HCT116 (cell line): ENCODE measurements at regions not wholly inside any gene's neighbourhood (a gene's known extent, or its start where the extent isn't known, plus 50 kb on each side); places are given as distances from the start of the nearest gene placed in this dataset.

Experiments
- ATAC-seq: fragments of 200-7000 bp; cut with Tn5 transposase; 2 replicates; pipeline ENCODE4 v1.9.1; 2020; ENCODE audit warnings: mild to moderate bottlenecking, moderate library complexity
- BruUV-seq: library from RNA; stranded (reverse); fragments of 400-500 nt; replicated peaks from 2 replicates; lab custom pipeline; 2021; lab: Mats Ljungman, UMichigan
- CTCF ChIA-PET: fragments of 300-600 bp; sonication (Branson Sonifier 250); formaldehyde crosslinking; loops from one replicate; lab custom pipeline; 2021; ENCODE audit warnings: antibody characterized with exemption; lab: Charles Lee
- POLR2A ChIA-PET: fragments of 300-600, 350-600 bp; sonication (Branson Sonifier 250); formaldehyde crosslinking; loops from one replicate; lab custom pipeline; 2021; ENCODE audit warnings: antibody characterized with exemption; lab: Charles Lee
- RAD21 ChIA-PET, 2 experiments: fragments of 300-600 bp; sonication (Branson Sonifier 250); formaldehyde crosslinking; loops; one replicate each; lab custom pipeline; 2023; ENCODE audit warnings: low total read pairs in 2 of 2; ENCODE audit not compliant: uncharacterized antibody in 2 of 2, unreplicated experiment in 2 of 2, low non-redundant PET in 1 of 2; lab: Charles Lee
- DNase-seq: peaks from one replicate; pipeline ENCODE4 v3.0.0-alpha.2; 2010; ENCODE audit warnings: low read depth, low spot score
- H2AFZ ChIP-seq: fragments of 200-600 bp; shearing (Covaris generic), sonication (generic); 2 replicates; pipeline ENCODE4 v1.6.1; 2017; ENCODE audit warnings: low read depth, mixed run types, mixed read lengths, antibody characterized with exemption, low read length; ENCODE audit not compliant: poor library complexity, severe bottlenecking
- H3K27ac ChIP-seq: 2 replicates; pipeline ENCODE4 v1.5.1; 2012; ENCODE audit warnings: low read depth, low read length
- H3K27me3 ChIP-seq: fragments of 200-600 bp; sonication (generic); 2 replicates; pipeline ENCODE4 v1.6.1; 2016; ENCODE audit warnings: mixed run types, low read length, mixed read lengths; ENCODE audit not compliant: insufficient read depth
- H3K36me3 ChIP-seq, 2 experiments: fragments of 200-500 bp in 1 of 2; fragments of 200-600 bp in 1 of 2; sonication (Bioruptor generic) in 1 of 2; sonication (generic) in 1 of 2; 2 replicates each; pipeline versions ENCODE4 v1.5.1 to v1.6.1; 2014 to 2016; ENCODE audit warnings: low read length in 2 of 2, inconsistent platforms in 1 of 2, mixed read lengths in 1 of 2, mixed run types in 1 of 2; ENCODE audit not compliant: insufficient read depth in 2 of 2, control insufficient read depth in 1 of 2
- H3K4me1 ChIP-seq, 2 experiments: fragments of 200-600 bp in 1 of 2; sonication (generic) in 1 of 2; 2 replicates each; pipeline versions ENCODE4 v1.5.1 to v1.6.1; 2012 to 2017; ENCODE audit warnings: low read length in 2 of 2, inconsistent platforms in 1 of 2, mild to moderate bottlenecking in 1 of 2, mixed read lengths in 1 of 2, mixed run types in 1 of 2, moderate library complexity in 1 of 2; ENCODE audit not compliant: insufficient read depth in 2 of 2, control insufficient read depth in 1 of 2
- H3K4me2 ChIP-seq: fragments of 200-600 bp; sonication (generic); 2 replicates; pipeline ENCODE4 v1.6.1; 2017; ENCODE audit warnings: mixed run types, low read length, mixed read lengths
- H3K4me3 ChIP-seq, 2 experiments: fragments of 200-600 bp in 1 of 2; sonication (generic) in 1 of 2; replicated peaks in 1 of 2; 2 replicates each; pipeline ENCODE4 v1.5.1; 2011 to 2016; ENCODE audit warnings: low read length in 2 of 2, control low read depth in 1 of 2, low read depth in 1 of 2, mild to moderate bottlenecking in 1 of 2, mixed read lengths in 1 of 2, mixed run types in 1 of 2
- H3K79me2 ChIP-seq: fragments of 200-600 bp; sonication (generic); 2 replicates; pipeline ENCODE4 v1.6.1; 2017; ENCODE audit warnings: mild to moderate bottlenecking, mixed run types, low read length, moderate library complexity, mixed read lengths; ENCODE audit not compliant: insufficient read depth
- H3K9ac ChIP-seq: fragments of 200-600 bp; sonication (generic); 2 replicates; pipeline ENCODE4 v1.6.1; 2016; ENCODE audit warnings: low read length, mixed read lengths
- H3K9me2 ChIP-seq: fragments of 200-600 bp; sonication (generic), shearing (Covaris generic); 2 replicates; pipeline ENCODE4 v1.6.1; 2017; ENCODE audit warnings: mixed run types, mild to moderate bottlenecking, moderate library complexity; ENCODE audit not compliant: insufficient read depth
- H3K9me3 ChIP-seq, 2 experiments: fragments of 200-500 bp in 1 of 2; fragments of 200-600 bp in 1 of 2; sonication (Bioruptor generic) in 1 of 2; sonication (generic) in 1 of 2; 2 replicates each; pipeline ENCODE4 v1.6.1; 2014 to 2017; ENCODE audit warnings: low read length in 2 of 2, mixed read lengths in 2 of 2, inconsistent platforms in 1 of 2, low read depth in 1 of 2, mild to moderate bottlenecking in 1 of 2, mixed run types in 1 of 2, moderate library complexity in 1 of 2; ENCODE audit not compliant: control insufficient read depth in 1 of 2, insufficient read depth in 1 of 2
- H4K20me1 ChIP-seq: fragments of 200-600 bp; sonication (generic), shearing (Covaris generic); 2 replicates; pipeline ENCODE4 v1.6.1; 2017; ENCODE audit warnings: mixed run types, mild to moderate bottlenecking, moderate library complexity; ENCODE audit not compliant: insufficient read depth
- CEBPB ChIP-seq: IDR thresholded peaks from 2 replicates; pipeline ENCODE4 v1.6.1; 2012; ENCODE audit warnings: low read depth
- EGR1 ChIP-seq: IDR thresholded peaks from 2 replicates; pipeline ENCODE4 v1.6.1; 2012; ENCODE audit warnings: low read depth
- ELF1 ChIP-seq: IDR thresholded peaks from 2 replicates; pipeline ENCODE4 v1.6.1; 2012; ENCODE audit warnings: low read depth, borderline replicate concordance
- EZH2 ChIP-seq: fragments of 200-600 bp; sonication (generic); IDR thresholded peaks from 2 replicates; pipeline ENCODE4 v1.6.1; 2017; ENCODE audit warnings: antibody characterized with exemption, mixed run types
- EZH2phosphoT487 ChIP-seq: fragments of 200-600 bp; IDR thresholded peaks from 2 replicates; pipeline ENCODE4 v1.6.1; 2018; ENCODE audit warnings: antibody characterized with exemption, borderline replicate concordance
- FOSL1 ChIP-seq: IDR thresholded peaks from 2 replicates; pipeline ENCODE4 v1.6.1; 2012; ENCODE audit warnings: low read depth
- JUND ChIP-seq: IDR thresholded peaks from 2 replicates; pipeline ENCODE4 v1.6.1; 2012
- POLR2A ChIP-seq: IDR thresholded peaks from 2 replicates; pipeline ENCODE4 v1.7.0; 2011; ENCODE audit warnings: borderline replicate concordance; ENCODE audit not compliant: insufficient read depth, insufficient read length; ENCODE audit errors: extremely low read depth
- RAD21 ChIP-seq: IDR thresholded peaks from 2 replicates; pipeline ENCODE4 v1.6.1; 2012; ENCODE audit warnings: low read depth, mild to moderate bottlenecking
- SP1 ChIP-seq: IDR thresholded peaks from 2 replicates; pipeline ENCODE4 v1.6.1; 2012; ENCODE audit warnings: low read depth
- SRF ChIP-seq: IDR thresholded peaks from 2 replicates; pipeline ENCODE4 v1.6.1; 2012; ENCODE audit warnings: low read depth
- ZFX ChIP-seq: fragments of 450-650 bp; IDR thresholded peaks from 2 replicates; pipeline ENCODE4 v1.6.1; 2017
- intact Hi-C: fragments of 100-400 bp; cut with micrococcal nuclease; formaldehyde crosslinking; loops from 2 replicates; pipeline ENCODE4 v1.10.0; 2022
- TF ChIP-seq, protein P1 (sequence below): IDR thresholded peaks from 2 replicates; pipeline ENCODE4 v1.6.1; 2011; ENCODE audit warnings: mild to moderate bottlenecking, low read length, moderate library complexity; ENCODE audit not compliant: insufficient replicate concordance; ENCODE audit errors: extremely low read depth
- TF ChIP-seq, protein P2 (sequence below): IDR thresholded peaks from 2 replicates; pipeline ENCODE4 v1.6.1; 2012
- TF ChIP-seq, protein P3 (sequence below): IDR thresholded peaks from 2 replicates; pipeline ENCODE4 v1.6.1; 2012; ENCODE audit warnings: low read depth

DNA sequence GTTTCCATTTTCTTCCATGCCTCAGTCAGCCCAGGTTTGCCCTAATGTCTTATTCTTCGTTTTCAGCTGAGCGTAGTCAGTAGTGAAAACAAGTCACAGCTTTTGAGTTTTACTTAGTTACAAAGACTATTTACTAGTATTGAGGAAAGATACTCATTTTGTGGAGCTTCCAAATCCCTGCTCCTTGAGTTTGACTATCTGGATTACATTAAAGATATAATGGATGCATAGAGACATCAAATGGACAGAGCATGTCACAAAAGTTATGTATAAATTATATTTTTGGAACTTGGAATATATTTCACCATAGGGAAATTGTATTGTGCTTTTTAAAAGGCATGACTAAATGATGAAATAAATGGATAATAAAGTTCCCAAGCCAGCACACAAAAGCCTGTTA lies 54.6 kb upstream of the AKAP13 start:
- TF ChIP-seq JUND (no peak), ELF1 (no peak)
- Histone ChIP-seq H3K27me3 (no peaks in the 10 kb centered on the region), H3K4me1 (peaks cover under 1 to 4% of the 10 kb centered on the region in 2 experiments; a peak in 3 of 4 replicates), H3K27ac (no peak overlapping the region), H3K36me3 (no peaks in the 10 kb centered on the region), H4K20me1 (no peaks in the 10 kb centered on the region), H2AFZ (no peak overlapping the region), H3K9ac (no peak overlapping the region), H3K4me2 (no peak overlapping the region), H3K9me2 (no peaks in the 10 kb centered on the region), H3K79me2 (no peaks in the 10 kb centered on the region), H3K4me3 (no peak overlapping the region), H3K9me3 (no peaks in the 10 kb centered on the region)
- no peak for DNase-seq
- POLR2A ChIA-PET, result interaction anchor here (1.1 kb wide), 1 partner anchor 10 kb away, joined by 4 read pairs; no protein-coding TSS in a partner anchor
- RAD21 ChIA-PET, result no interaction called here
- no TSS peak for BruUV-seq
- no peak for ATAC-seq
- CTCF ChIA-PET, result no interaction called here
- intact Hi-C loops, result no loop called here

DNA sequence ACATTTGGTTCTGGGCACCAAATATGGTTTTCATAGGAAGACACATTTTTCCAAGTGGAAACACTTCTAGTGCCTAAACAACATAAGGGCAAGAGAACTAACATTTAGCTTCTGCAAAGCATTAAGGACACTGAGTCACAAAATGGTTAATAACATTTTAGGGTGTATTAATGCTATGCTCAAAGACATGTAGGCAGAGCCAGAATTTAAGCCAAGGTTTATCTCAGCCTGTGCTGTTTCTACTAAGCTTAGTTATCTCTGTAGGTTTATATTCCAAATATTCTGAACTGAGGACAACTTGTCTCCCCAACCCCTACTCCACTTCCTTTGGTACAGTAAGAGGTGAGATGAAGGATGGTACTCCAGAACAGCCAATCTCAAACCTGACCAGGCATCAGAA lies 54.1 kb upstream of the AKAP13 start:
- Histone ChIP-seq H3K9me3 (no peaks in the 10 kb centered on the region), H3K27ac (no peak overlapping the region)
- POLR2A ChIA-PET, result interaction anchor here (1.1 kb wide), 1 partner anchor 9 kb away, joined by 4 read pairs; no protein-coding TSS in a partner anchor

More for the DNA sequence above, 54.1 kb upstream of the AKAP13 start:
- ChIA-PET RAD21 (no interaction called here), CTCF (no interaction called here)
- no peak for DNase-seq
- H3K9me2 ChIP-seq, result no peaks in the 10 kb centered on the region
- no peak overlapping the region for H3K9ac ChIP-seq
- TF ChIP-seq ELF1 (no peak), ZFX (no peak), RAD21 (no peak), EGR1 (no peak), SRF (no peak), EZH2phosphoT487 (no peak), SP1 (no peak), EZH2 (no peak), CEBPB (no peak), JUND (no peak), POLR2A (no peak), FOSL1 (no peak)
- TF ChIP-seq, protein P1, sequence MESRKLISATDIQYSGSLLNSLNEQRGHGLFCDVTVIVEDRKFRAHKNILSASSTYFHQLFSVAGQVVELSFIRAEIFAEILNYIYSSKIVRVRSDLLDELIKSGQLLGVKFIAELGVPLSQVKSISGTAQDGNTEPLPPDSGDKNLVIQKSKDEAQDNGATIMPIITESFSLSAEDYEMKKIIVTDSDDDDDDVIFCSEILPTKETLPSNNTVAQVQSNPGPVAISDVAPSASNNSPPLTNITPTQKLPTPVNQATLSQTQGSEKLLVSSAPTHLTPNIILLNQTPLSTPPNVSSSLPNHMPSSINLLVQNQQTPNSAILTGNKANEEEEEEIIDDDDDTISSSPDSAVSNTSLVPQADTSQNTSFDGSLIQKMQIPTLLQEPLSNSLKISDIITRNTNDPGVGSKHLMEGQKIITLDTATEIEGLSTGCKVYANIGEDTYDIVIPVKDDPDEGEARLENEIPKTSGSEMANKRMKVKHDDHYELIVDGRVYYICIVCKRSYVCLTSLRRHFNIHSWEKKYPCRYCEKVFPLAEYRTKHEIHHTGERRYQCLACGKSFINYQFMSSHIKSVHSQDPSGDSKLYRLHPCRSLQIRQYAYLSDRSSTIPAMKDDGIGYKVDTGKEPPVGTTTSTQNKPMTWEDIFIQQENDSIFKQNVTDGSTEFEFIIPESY, result no peak
- TF ChIP-seq, protein P2, sequence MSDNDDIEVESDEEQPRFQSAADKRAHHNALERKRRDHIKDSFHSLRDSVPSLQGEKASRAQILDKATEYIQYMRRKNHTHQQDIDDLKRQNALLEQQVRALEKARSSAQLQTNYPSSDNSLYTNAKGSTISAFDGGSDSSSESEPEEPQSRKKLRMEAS, result no peak
- TF ChIP-seq, protein P3, sequence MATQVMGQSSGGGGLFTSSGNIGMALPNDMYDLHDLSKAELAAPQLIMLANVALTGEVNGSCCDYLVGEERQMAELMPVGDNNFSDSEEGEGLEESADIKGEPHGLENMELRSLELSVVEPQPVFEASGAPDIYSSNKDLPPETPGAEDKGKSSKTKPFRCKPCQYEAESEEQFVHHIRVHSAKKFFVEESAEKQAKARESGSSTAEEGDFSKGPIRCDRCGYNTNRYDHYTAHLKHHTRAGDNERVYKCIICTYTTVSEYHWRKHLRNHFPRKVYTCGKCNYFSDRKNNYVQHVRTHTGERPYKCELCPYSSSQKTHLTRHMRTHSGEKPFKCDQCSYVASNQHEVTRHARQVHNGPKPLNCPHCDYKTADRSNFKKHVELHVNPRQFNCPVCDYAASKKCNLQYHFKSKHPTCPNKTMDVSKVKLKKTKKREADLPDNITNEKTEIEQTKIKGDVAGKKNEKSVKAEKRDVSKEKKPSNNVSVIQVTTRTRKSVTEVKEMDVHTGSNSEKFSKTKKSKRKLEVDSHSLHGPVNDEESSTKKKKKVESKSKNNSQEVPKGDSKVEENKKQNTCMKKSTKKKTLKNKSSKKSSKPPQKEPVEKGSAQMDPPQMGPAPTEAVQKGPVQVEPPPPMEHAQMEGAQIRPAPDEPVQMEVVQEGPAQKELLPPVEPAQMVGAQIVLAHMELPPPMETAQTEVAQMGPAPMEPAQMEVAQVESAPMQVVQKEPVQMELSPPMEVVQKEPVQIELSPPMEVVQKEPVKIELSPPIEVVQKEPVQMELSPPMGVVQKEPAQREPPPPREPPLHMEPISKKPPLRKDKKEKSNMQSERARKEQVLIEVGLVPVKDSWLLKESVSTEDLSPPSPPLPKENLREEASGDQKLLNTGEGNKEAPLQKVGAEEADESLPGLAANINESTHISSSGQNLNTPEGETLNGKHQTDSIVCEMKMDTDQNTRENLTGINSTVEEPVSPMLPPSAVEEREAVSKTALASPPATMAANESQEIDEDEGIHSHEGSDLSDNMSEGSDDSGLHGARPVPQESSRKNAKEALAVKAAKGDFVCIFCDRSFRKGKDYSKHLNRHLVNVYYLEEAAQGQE, result no peak
- no TSS peak for BruUV-seq
- no peaks in the 10 kb centered on the region for H3K27me3 ChIP-seq
- H3K4me3 ChIP-seq, result no peak overlapping the region
- no peaks in the 10 kb centered on the region for H3K36me3 ChIP-seq
- no peak overlapping the region for H3K4me2 ChIP-seq
- H3K4me1 ChIP-seq, result peaks cover 2 to 8% of the 10 kb centered on the region in 2 experiments; a peak in 3 of 4 replicates
- no peak for ATAC-seq
- H2AFZ ChIP-seq, result no peak overlapping the region
- H4K20me1 ChIP-seq, result no peaks in the 10 kb centered on the region
- H3K79me2 ChIP-seq, result no peaks in the 10 kb centered on the region
- intact Hi-C loops, result no loop called here
